Peyer's patch (tissue), 4 donors: ENCODE measurements at regions not wholly inside any gene's neighbourhood (a gene's known extent, or its start where the extent isn't known, plus 50 kb on each side); places are given as distances from the start of the nearest gene placed in this dataset.

Experiments used
- CTCF ChIP-seq, 6 experiments: fragments of 450-650 bp in 4 of 6; fragments of 200-600 bp in 2 of 6; sonication (generic) in 1 of 6; IDR thresholded peaks; one replicate each; pipeline ENCODE4 v1.5.1; 2017 to 2019; ENCODE audit warnings: antibody characterized with exemption in 6 of 6, mild to moderate bottlenecking in 3 of 6, moderate library complexity in 1 of 6
- POLR2A ChIP-seq, 2 donors: fragments of 450-650 bp; IDR thresholded peaks; one replicate each; pipeline ENCODE4 v1.5.1; 2017; ENCODE audit warnings: antibody characterized with exemption in 2 of 2, mild to moderate bottlenecking in 2 of 2, moderate library complexity in 2 of 2

GRCh38 chr12:92528586-92528985, 174.2 kb upstream of the PLEKHG7 start:
- TF ChIP-seq CTCF (IDR thresholded peaks at IDR 0.05): no peak
- no peak for TF ChIP-seq POLR2A (IDR thresholded peaks at IDR 0.05)
